NCI-H510A (cell line): ENCODE measurements at regions not wholly inside any gene's neighbourhood (a gene's known extent, or its start where the extent isn't known, plus 50 kb on each side); places are given as distances from the start of the nearest gene placed in this dataset.

Source experiments
- DNase-seq: peaks from one replicate; lab custom pipeline; 2025; lab: John Stamatoyannopoulos, UW

- no peak for DNase-seq
Observed at GRCh38 chr1:220982686-220983085, 103.4 kb downstream of the HLX start.

GRCh38 chr1:220983877-220984635, 104.8 kb downstream of the HLX start:
- DNase-seq, result no peak

GRCh38 chr1:220990427-220991339, 111.4 kb downstream of the HLX start:
- no peak for DNase-seq

- no peak for DNase-seq
Observed at GRCh38 chr1:220991506-220991905, 112.3 kb downstream of the HLX start.

- no peak for DNase-seq
Observed at GRCh38 chr1:220991959-220992704, 112.9 kb downstream of the HLX start.

GRCh38 chr1:220992705-220993052, 113.4 kb downstream of the HLX start:
- no peak for DNase-seq

- DNase-seq, result no peak
Observed at GRCh38 chr1:220994671-220995070, 115.4 kb downstream of the HLX start.

GRCh38 chr1:220997791-220998190, 118.5 kb downstream of the HLX start:
- DNase-seq, result no peak

GRCh38 chr1:220999872-221000863, 120.9 kb downstream of the HLX start:
- no peak for DNase-seq

- DNase-seq, result no peak
Observed at GRCh38 chr1:221001167-221001566, 121.9 kb downstream of the HLX start.

GRCh38 chr1:221002601-221003000, 123.4 kb downstream of the HLX start:
- DNase-seq, result no peak

GRCh38 chr1:221011145-221011544, 131.9 kb downstream of the HLX start:
- no peak for DNase-seq

GRCh38 chr1:221012120-221012519, 132.9 kb downstream of the HLX start:
- DNase-seq, result no peak

- no peak for DNase-seq
Observed at GRCh38 chr1:221013691-221014660, 134.7 kb downstream of the HLX start.

- DNase-seq, result no peak
Observed at GRCh38 chr1:221015159-221015790, 136.0 kb downstream of the HLX start.

GRCh38 chr1:221016751-221017150, 137.5 kb downstream of the HLX start:
- no peak for DNase-seq

- DNase-seq, result no peak
Observed at GRCh38 chr1:221018414-221018813, 139.2 kb downstream of the HLX start.

- no peak for DNase-seq
Observed at GRCh38 chr1:221022331-221022730, 143.1 kb downstream of the HLX start.

- no peak for DNase-seq
Observed at GRCh38 chr1:221023482-221023881, 144.2 kb downstream of the HLX start.

- no peak for DNase-seq
Observed at GRCh38 chr1:221025501-221025900, 146.3 kb downstream of the HLX start.
